ENCODE measurements at regions not wholly inside any gene's neighbourhood (a gene's known extent, or its start where the extent isn't known, plus 50 kb on each side); places are given as distances from the start of the nearest gene placed in this dataset.

- Histone ChIP-seq H3K9me3 (replicated peaks; ENCODE audit: control insufficient read depth, insufficient read depth, low read length) (no peaks in the 10 kb centered on the region), H3K4me1 (ENCODE audit: control insufficient read depth, extremely low read depth, insufficient read depth, low read length) (no peaks in the 10 kb centered on the region), H3K79me2 (ENCODE audit: control insufficient read depth, insufficient read depth, low read length) (no peaks in the 10 kb centered on the region), H3K27me3 (ENCODE audit: control insufficient read depth in 2 of 2, insufficient read depth in 2 of 2, low read length in 2 of 2) (peaks cover 3 to 4% of the 10 kb centered on the region in 2 experiments), H2AFZ (ENCODE audit: low read depth, low read length) (no peak overlapping the region), H3K9ac (replicated peaks; ENCODE audit: extremely low read depth, insufficient read depth, low read length) (no peak overlapping the region), H3K27ac (ENCODE audit: insufficient read depth, low read depth, low read length) (no peak overlapping the region), H3K36me3 (ENCODE audit: control insufficient read depth in 2 of 2, extremely low read depth in 1 of 2, insufficient read depth in 2 of 2, low read length in 2 of 2) (no peaks in the 10 kb centered on the region), H3K4me2 (ENCODE audit: insufficient read depth, low read length) (no peak overlapping the region), H3K9me1 (replicated peaks; ENCODE audit: control insufficient read depth, extremely low read depth, insufficient read depth, low read length) (no peaks in the 10 kb centered on the region), H4K20me1 (replicated peaks; ENCODE audit: control insufficient read depth, extremely low read depth, insufficient read depth, low read length) (no peaks in the 10 kb centered on the region), H3K4me3 (replicated peaks in 1 of 3; ENCODE audit: insufficient read depth in 1 of 3, low read depth in 1 of 3, low read length in 3 of 3) (no peak overlapping the region)
- no peak for DNase-seq (ENCODE audit: low read depth, low spot score)
- dilution Hi-C loops (cut with MboI; ENCODE audit: extremely low pct_ligation_motif_present, low sequenced_read_pairs) (no loop called here), intact Hi-C loops (cut with micrococcal nuclease) (no loop called here)
- ChIA-PET CTCF (no interaction called here), POLR2A (no interaction called here)
- TF ChIP-seq POLR2A (IDR thresholded peaks at IDR 0.05; ENCODE audit: low read depth, low read length) (no peak), GATA2 (IDR thresholded peaks at IDR 0.05; ENCODE audit: insufficient read depth, insufficient read length, low read depth, low read length) (no peak), EZH2 (IDR thresholded peaks at IDR 0.05; ENCODE audit: borderline replicate concordance, low read depth, low read length, severe bottlenecking) (no peak), MAX (IDR thresholded peaks at IDR 0.05; ENCODE audit: insufficient read depth, insufficient read length) (no peak), FOS (IDR thresholded peaks at IDR 0.05; ENCODE audit: borderline replicate concordance, insufficient read depth, low read length) (no peak), JUN (IDR thresholded peaks at IDR 0.05; ENCODE audit: borderline replicate concordance, insufficient read depth, insufficient read length, low read depth) (no peak), POLR2AphosphoS5 (IDR thresholded peaks at IDR 0.05; ENCODE audit: insufficient read depth, low read depth, low read length) (no peak), MYC (IDR thresholded peaks at IDR 0.05; ENCODE audit: low read depth, low read length) (no peak), CTCF (IDR thresholded peaks at IDR 0.05; ENCODE audit: extremely low read depth in 1 of 2, insufficient read depth in 1 of 2, low read depth in 1 of 2, low read length in 2 of 2) (no peak)
- BruUV-seq (replicated peaks): no TSS peak
- FAIRE-seq: no peak
These were observed 293.6 kb upstream of the SLC24A2 start for GRCh38 chr9:20082406-20082805.

Data from endothelial cell of umbilical vein (primary cell).